Colonic mucosa (tissue), 4 donors: ENCODE measurements at regions not wholly inside any gene's neighbourhood (a gene's known extent, or its start where the extent isn't known, plus 50 kb on each side); places are given as distances from the start of the nearest gene placed in this dataset.

ENCODE experiments used
- DNase-seq: peaks from one replicate; pipeline ENCODE4 v3.0.0-alpha.2; 2020
- H3K27ac ChIP-seq: fragments of 200-600 bp; one replicate; pipeline ENCODE4 v1.8.0; 2021
- H3K27me3 ChIP-seq: fragments of 200-600 bp; one replicate; pipeline ENCODE4 v1.8.0; 2021
- H3K36me3 ChIP-seq: fragments of 200-600 bp; one replicate; pipeline ENCODE4 v1.8.0; 2021
- H3K4me1 ChIP-seq: fragments of 200-600 bp; one replicate; pipeline ENCODE4 v1.8.0; 2021; ENCODE audit warnings: mild to moderate bottlenecking
- H3K4me3 ChIP-seq: fragments of 200-600 bp; one replicate; pipeline ENCODE4 v1.8.0; 2021
- H3K9ac ChIP-seq, 2 donors: one replicate each; pipeline ENCODE4 v1.7.0; 2013; ENCODE audit warnings: control low read depth in 2 of 2, low read depth in 2 of 2, low read length in 2 of 2
- H3K9me3 ChIP-seq: fragments of 200-600 bp; one replicate; pipeline ENCODE4 v1.8.0; 2021
- intact Hi-C: fragments of 100-400 bp; cut with DNase I; formaldehyde crosslinking; loops from one replicate; pipeline ENCODE4 v1.14.1; 2022
- TF ChIP-seq, protein P1 (sequence below): fragments of 200-600 bp; IDR thresholded peaks from one replicate; pipeline ENCODE4 v1.8.0; 2022; ENCODE audit warnings: antibody characterized with exemption, mild to moderate bottlenecking
- donor health status: healthy.
- donor health status: DM: no; HTN: no; CAD: no.
- donor health status: DM: no; HTN: no; CAD: no.

- H3K4me1 ChIP-seq: no peaks in the 10 kb centered on the region
- no peak overlapping the region for H3K9ac ChIP-seq
- no peak for DNase-seq
- TF ChIP-seq, protein P1, sequence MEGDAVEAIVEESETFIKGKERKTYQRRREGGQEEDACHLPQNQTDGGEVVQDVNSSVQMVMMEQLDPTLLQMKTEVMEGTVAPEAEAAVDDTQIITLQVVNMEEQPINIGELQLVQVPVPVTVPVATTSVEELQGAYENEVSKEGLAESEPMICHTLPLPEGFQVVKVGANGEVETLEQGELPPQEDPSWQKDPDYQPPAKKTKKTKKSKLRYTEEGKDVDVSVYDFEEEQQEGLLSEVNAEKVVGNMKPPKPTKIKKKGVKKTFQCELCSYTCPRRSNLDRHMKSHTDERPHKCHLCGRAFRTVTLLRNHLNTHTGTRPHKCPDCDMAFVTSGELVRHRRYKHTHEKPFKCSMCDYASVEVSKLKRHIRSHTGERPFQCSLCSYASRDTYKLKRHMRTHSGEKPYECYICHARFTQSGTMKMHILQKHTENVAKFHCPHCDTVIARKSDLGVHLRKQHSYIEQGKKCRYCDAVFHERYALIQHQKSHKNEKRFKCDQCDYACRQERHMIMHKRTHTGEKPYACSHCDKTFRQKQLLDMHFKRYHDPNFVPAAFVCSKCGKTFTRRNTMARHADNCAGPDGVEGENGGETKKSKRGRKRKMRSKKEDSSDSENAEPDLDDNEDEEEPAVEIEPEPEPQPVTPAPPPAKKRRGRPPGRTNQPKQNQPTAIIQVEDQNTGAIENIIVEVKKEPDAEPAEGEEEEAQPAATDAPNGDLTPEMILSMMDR: no peak
- no peaks in the 10 kb centered on the region for H3K9me3 ChIP-seq
- no peaks in the 10 kb centered on the region for H3K36me3 ChIP-seq
- no peaks in the 10 kb centered on the region for H3K27me3 ChIP-seq
- H3K4me3 ChIP-seq: no peak overlapping the region
- intact Hi-C loops: no loop called here
- no peak overlapping the region for H3K27ac ChIP-seq
These were observed 64.3 kb upstream of the CYP2D6 start for GRCh38 chr22:42194953-42195352.

DNA sequence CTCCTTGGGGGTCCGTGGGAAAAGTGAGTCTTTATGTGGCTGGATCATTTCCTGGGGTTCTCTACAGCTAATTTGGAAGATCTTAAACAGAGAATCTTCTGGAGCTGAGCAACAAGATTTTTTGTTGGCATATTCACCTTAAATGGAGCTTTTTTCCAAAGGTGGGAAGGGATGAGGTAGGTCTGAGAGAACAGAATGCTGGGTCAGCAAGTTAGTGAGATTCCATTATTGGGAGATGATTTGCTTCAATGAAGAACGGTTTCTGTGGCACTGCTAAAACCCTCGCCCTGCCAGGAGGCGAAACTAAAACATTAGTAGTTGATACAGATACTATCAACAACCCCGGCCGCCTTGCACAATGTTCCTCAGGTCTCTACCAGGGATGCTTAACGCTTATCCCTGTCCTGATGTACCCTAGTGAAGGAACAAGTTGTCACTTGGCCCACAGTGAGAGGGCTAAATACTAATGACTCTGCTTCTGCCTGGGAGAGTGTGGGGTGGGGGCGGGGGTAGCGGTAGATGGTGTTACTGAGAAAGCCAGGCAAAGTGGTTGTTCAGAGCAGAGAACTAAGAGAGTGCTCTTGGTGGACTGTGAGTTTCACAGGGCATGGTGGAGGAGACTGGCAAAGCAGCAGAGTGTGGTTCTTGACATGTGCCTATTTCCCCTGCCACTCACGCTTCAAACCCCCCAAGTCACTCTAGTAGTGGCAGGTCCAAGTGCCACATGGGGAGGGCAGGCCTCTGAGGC, 63.7 kb upstream of the CYP2D6 start:
- no peak overlapping the region for H3K27ac ChIP-seq
- H3K9ac ChIP-seq: no peak overlapping the region
- TF ChIP-seq, protein P1: no peak
- H3K4me1 ChIP-seq: no peaks in the 10 kb centered on the region
- H3K27me3 ChIP-seq: no peaks in the 10 kb centered on the region
- intact Hi-C loops: no loop called here
- no peak overlapping the region for H3K4me3 ChIP-seq
- H3K9me3 ChIP-seq: no peaks in the 10 kb centered on the region
- DNase-seq: no peak
- H3K36me3 ChIP-seq: no peaks in the 10 kb centered on the region

- intact Hi-C loops: no loop called here
- H3K27ac ChIP-seq: no peak overlapping the region
- TF ChIP-seq, protein P1: no peak
- H3K27me3 ChIP-seq: no peaks in the 10 kb centered on the region
- H3K4me1 ChIP-seq: no peaks in the 10 kb centered on the region
- no peaks in the 10 kb centered on the region for H3K36me3 ChIP-seq
- H3K9ac ChIP-seq: no peak overlapping the region
- DNase-seq: no peak
- H3K9me3 ChIP-seq: no peaks in the 10 kb centered on the region
- no peak overlapping the region for H3K4me3 ChIP-seq
These were observed 61.9 kb upstream of the CYP2D6 start for GRCh38 chr22:42192547-42192946.

DNA sequence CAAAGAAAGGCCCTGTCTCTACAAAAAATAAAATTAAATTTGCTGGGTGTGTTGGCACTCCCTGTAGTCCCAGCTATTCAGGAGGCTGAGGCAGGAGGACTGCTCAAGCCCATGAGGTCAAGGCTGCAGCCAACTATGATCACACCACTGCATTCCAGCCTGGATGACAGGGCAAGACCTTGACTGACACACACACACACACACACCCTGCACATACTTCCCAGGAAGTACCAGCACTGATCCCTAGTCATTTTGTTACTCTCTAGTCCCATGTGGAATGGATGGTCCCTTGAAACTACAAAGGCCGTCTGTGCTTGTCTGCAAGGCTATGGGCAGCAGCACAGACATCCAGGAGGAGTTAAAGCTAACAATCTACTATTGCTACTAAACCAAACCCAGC, 59.7 kb upstream of the CYP2D6 start:
- no peaks in the 10 kb centered on the region for H3K9me3 ChIP-seq
- no peaks in the 10 kb centered on the region for H3K36me3 ChIP-seq
- intact Hi-C loops: no loop called here
- no peak overlapping the region for H3K4me3 ChIP-seq
- TF ChIP-seq, protein P1: no peak
- DNase-seq: no peak
- no peaks in the 10 kb centered on the region for H3K27me3 ChIP-seq
- no peak overlapping the region for H3K9ac ChIP-seq
- H3K4me1 ChIP-seq: no peaks in the 10 kb centered on the region
- no peak overlapping the region for H3K27ac ChIP-seq

DNA sequence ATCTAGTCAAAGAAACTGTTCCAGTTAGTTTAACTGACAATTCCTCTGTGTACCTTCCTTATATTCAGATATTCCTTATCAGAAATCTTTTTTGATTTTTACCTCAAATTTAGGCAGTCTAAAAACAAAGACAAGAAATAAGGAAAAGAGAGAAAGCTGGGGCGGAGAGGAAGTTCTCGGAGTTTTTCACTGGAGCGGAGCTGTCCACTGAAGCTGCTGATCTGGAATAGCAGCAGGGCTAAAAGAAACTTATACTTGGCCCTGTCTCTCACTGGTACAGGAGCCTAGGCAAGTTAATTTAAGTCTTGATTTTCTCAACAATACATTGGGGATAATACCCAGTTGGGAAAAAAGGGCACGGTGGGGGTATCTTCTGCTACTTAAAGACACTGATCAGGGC, 59.2 kb upstream of the CYP2D6 start:
- Histone ChIP-seq H3K4me1 (no peaks in the 10 kb centered on the region), H3K4me3 (no peak overlapping the region), H3K9me3 (no peaks in the 10 kb centered on the region), H3K27ac (no peak overlapping the region), H3K36me3 (no peaks in the 10 kb centered on the region), H3K27me3 (no peaks in the 10 kb centered on the region), H3K9ac (no peak overlapping the region)
- DNase-seq: no peak
- intact Hi-C loops: no loop called here
- TF ChIP-seq, protein P1: no peak
